Keratinocyte (primary cell): ENCODE measurements at regions not wholly inside any gene's neighbourhood (a gene's known extent, or its start where the extent isn't known, plus 50 kb on each side); places are given as distances from the start of the nearest gene placed in this dataset.

Source experiments
- DNase-seq: peaks from one replicate; pipeline ENCODE4 v3.0.0-alpha.2; 2011; ENCODE audit warnings: low read depth, missing footprints, low spot score
- FAIRE-seq: peaks from 2 replicates; lab custom pipeline; 2011; peaks lifted over from hg19 to GRCh38; lab: Jason Lieb, UNC
- H2AFZ ChIP-seq: 2 replicates; pipeline ENCODE4 v1.6.0; 2012; ENCODE audit warnings: low read length, control low read depth, inconsistent platforms; ENCODE audit not compliant: control insufficient read depth
- H3K27ac ChIP-seq: 2 replicates; pipeline ENCODE4 v1.5.1; 2011; ENCODE audit warnings: low read length; ENCODE audit not compliant: control insufficient read depth, insufficient read depth
- H3K27me3 ChIP-seq: 3 replicates; pipeline ENCODE4 v1.6.0; 2011; ENCODE audit warnings: low read length; ENCODE audit not compliant: control insufficient read depth, insufficient read depth; ENCODE audit errors: extremely low read depth
- H3K36me3 ChIP-seq, 2 experiments: 2 replicates in 1 of 2; 3 replicates in 1 of 2; pipeline ENCODE4 v1.5.1; 2011; ENCODE audit warnings: low read length in 2 of 2, mild to moderate bottlenecking in 1 of 2; ENCODE audit not compliant: control insufficient read depth in 2 of 2, insufficient read depth in 2 of 2; ENCODE audit errors: extremely low read depth in 1 of 2
- H3K4me1 ChIP-seq: 3 replicates; pipeline ENCODE4 v1.5.1; 2011; ENCODE audit warnings: low read length; ENCODE audit not compliant: control insufficient read depth, insufficient read depth; ENCODE audit errors: extremely low read depth
- H3K4me2 ChIP-seq: 3 replicates; pipeline ENCODE4 v1.6.0; 2011; ENCODE audit warnings: low read depth, low read length; ENCODE audit not compliant: control insufficient read depth, insufficient read depth; ENCODE audit errors: extremely low read depth
- H3K4me3 ChIP-seq, 3 experiments: fragments of 200-600 bp in 1 of 3; sonication (generic) in 1 of 3; 2 replicates in 2 of 3; 3 replicates in 1 of 3; pipeline ENCODE4 v1.5.1; 2011 to 2016; ENCODE audit warnings: low read length in 3 of 3, mild to moderate bottlenecking in 3 of 3, control low read depth in 2 of 3, inconsistent platforms in 1 of 3, low read depth in 1 of 3, mixed read lengths in 1 of 3, mixed run types in 1 of 3, moderate library complexity in 1 of 3; ENCODE audit not compliant: control insufficient read depth in 2 of 3, insufficient read depth in 2 of 3; ENCODE audit errors: extremely low read depth in 1 of 3
- H3K79me2 ChIP-seq: 2 replicates; pipeline ENCODE4 v1.6.0; 2012; ENCODE audit warnings: low read length; ENCODE audit not compliant: control insufficient read depth, insufficient read depth
- H3K9ac ChIP-seq: 3 replicates; pipeline ENCODE4 v1.6.0; 2011; ENCODE audit warnings: low read length; ENCODE audit not compliant: control insufficient read depth, insufficient read depth; ENCODE audit errors: extremely low read depth
- H3K9me1 ChIP-seq: 3 replicates; pipeline ENCODE4 v1.6.0; 2011; ENCODE audit warnings: low read length; ENCODE audit not compliant: control insufficient read depth, insufficient read depth; ENCODE audit errors: extremely low read depth
- H3K9me3 ChIP-seq: 2 replicates; pipeline ENCODE4 v1.5.1; 2012; ENCODE audit warnings: low read depth, low read length; ENCODE audit not compliant: control insufficient read depth
- H4K20me1 ChIP-seq: 3 replicates; pipeline ENCODE4 v1.6.0; 2011; ENCODE audit warnings: low read length; ENCODE audit not compliant: control insufficient read depth, insufficient read depth; ENCODE audit errors: extremely low read depth
- EZH2 ChIP-seq: IDR thresholded peaks from one replicate; pipeline ENCODE4 v1.6.1; 2012; ENCODE audit warnings: inconsistent platforms, mild to moderate bottlenecking, low read length, moderate library complexity
- dilution Hi-C: fragments of 300-500 bp; cut with MboI; formaldehyde crosslinking; loops from one replicate; pipeline ENCODE4 v1.7.0; 2020; ENCODE audit warnings: low sequenced_read_pairs; ENCODE audit not compliant: extremely low pct_ligation_motif_present
- TF ChIP-seq, protein P1 (sequence below), 3 experiments: IDR thresholded peaks in 1 of 3; conservative IDR thresholded peaks in 1 of 3; optimal IDR thresholded peaks in 1 of 3; 2 replicates in 2 of 3; 3 replicates in 1 of 3; pipeline versions ENCODE3 to v1.5.1; 2011; ENCODE audit warnings: low read length in 3 of 3, mild to moderate bottlenecking in 3 of 3, moderate library complexity in 2 of 3, control low read depth in 1 of 3, inconsistent platforms in 1 of 3; ENCODE audit not compliant: insufficient read depth in 2 of 3; ENCODE audit errors: extremely low read depth in 1 of 3

DNA sequence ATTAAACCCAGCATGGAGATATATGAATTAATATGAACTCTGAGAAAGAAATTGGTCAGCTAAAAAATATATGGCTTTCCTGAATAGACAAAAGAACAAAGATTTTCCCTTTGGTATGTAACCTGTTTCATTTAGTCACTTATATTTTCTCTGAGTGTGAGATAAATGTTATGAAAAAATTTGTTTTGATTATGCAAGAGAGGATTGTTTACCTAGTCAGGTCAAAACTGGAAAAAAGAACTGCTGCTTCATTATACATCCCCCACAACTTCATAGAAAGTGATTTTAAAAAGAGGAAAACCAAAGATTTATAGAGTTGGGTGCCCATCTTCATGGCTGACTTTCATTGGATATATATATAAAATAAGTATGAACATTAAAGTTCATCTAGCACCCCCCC is 242.2 kb upstream of the FN1 start:
- H3K9me3 ChIP-seq, result no peaks in the 10 kb centered on the region
- H3K4me3 ChIP-seq, result no peak overlapping the region
- dilution Hi-C loops, result no loop called here
- TF ChIP-seq, protein P1, sequence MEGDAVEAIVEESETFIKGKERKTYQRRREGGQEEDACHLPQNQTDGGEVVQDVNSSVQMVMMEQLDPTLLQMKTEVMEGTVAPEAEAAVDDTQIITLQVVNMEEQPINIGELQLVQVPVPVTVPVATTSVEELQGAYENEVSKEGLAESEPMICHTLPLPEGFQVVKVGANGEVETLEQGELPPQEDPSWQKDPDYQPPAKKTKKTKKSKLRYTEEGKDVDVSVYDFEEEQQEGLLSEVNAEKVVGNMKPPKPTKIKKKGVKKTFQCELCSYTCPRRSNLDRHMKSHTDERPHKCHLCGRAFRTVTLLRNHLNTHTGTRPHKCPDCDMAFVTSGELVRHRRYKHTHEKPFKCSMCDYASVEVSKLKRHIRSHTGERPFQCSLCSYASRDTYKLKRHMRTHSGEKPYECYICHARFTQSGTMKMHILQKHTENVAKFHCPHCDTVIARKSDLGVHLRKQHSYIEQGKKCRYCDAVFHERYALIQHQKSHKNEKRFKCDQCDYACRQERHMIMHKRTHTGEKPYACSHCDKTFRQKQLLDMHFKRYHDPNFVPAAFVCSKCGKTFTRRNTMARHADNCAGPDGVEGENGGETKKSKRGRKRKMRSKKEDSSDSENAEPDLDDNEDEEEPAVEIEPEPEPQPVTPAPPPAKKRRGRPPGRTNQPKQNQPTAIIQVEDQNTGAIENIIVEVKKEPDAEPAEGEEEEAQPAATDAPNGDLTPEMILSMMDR (optimal IDR thresholded peaks at IDR 0.05 in 1 of 3, IDR thresholded peaks at IDR 0.05 in 1 of 3, conservative IDR thresholded peaks at IDR 0.05 in 1 of 3; ENCODE audit: extremely low read depth in 1 of 3, insufficient read depth in 2 of 3, low read length in 3 of 3), result no peak
- no peak for TF ChIP-seq EZH2
- no peaks in the 10 kb centered on the region for H3K36me3 ChIP-seq
- H3K4me1 ChIP-seq, result peaks cover 12% of the 10 kb centered on the region
- no peak for FAIRE-seq
- no peaks in the 10 kb centered on the region for H4K20me1 ChIP-seq
- no peaks in the 10 kb centered on the region for H3K27me3 ChIP-seq
- H3K9me1 ChIP-seq, result no peaks in the 10 kb centered on the region
- H3K4me2 ChIP-seq, result no peak overlapping the region
- DNase-seq, result no peak
- no peaks in the 10 kb centered on the region for H3K79me2 ChIP-seq
- no peak overlapping the region for H2AFZ ChIP-seq
- H3K9ac ChIP-seq, result no peak overlapping the region
- no peak overlapping the region for H3K27ac ChIP-seq

GRCh38 chr2:215677481-215677880 is 241.6 kb upstream of the FN1 start:
- dilution Hi-C loops, result no loop called here
- no peak overlapping the region for H3K4me2 ChIP-seq

More at GRCh38 chr2:215677481-215677880, 241.6 kb upstream of the FN1 start:
- Histone ChIP-seq H3K27ac (no peak overlapping the region), H3K27me3 (no peaks in the 10 kb centered on the region), H3K9me1 (no peaks in the 10 kb centered on the region), H3K4me3 (no peak overlapping the region), H3K9me3 (no peaks in the 10 kb centered on the region), H4K20me1 (no peaks in the 10 kb centered on the region), H2AFZ (no peak overlapping the region), H3K4me1 (peaks cover 12% of the 10 kb centered on the region), H3K9ac (no peak overlapping the region), H3K36me3 (no peaks in the 10 kb centered on the region), H3K79me2 (no peaks in the 10 kb centered on the region)
- FAIRE-seq (no peak), DNase-seq (no peak)
- TF ChIP-seq, protein P1 (optimal IDR thresholded peaks at IDR 0.05 in 1 of 3, IDR thresholded peaks at IDR 0.05 in 1 of 3, conservative IDR thresholded peaks at IDR 0.05 in 1 of 3; ENCODE audit: extremely low read depth in 1 of 3, insufficient read depth in 2 of 3, low read length in 3 of 3), result no peak
- no peak for TF ChIP-seq EZH2
